Activated T-helper 1 cell treated with anti-CD3 and anti-CD28 coated beads, Interleukin-12 subunit alpha, Interleukin-12 subunit beta, Interleukin-2, Interleukin-4 antibody, amounts not matched to agents 30 ng/mL and 10 ng/mL and 1 ng/mL, durations not matched to agents 14 hours and 24 hours and 36 hours (primary cell): ENCODE measurements at regions not wholly inside any gene's neighbourhood (a gene's known extent, or its start where the extent isn't known, plus 50 kb on each side); places are given as distances from the start of the nearest gene placed in this dataset.
A peak's percentile ranks its signal among the peaks of the same experiment; 100 is the strongest.

Experiments used
- DNase-seq: peaks from one replicate; pipeline ENCODE4 v3.0.0; 2021; ENCODE audit warnings: low spot score
- H3K27ac Mint-ChIP-seq: one replicate; pipeline ENCODE4 v1.8.0; 2021; ENCODE audit warnings: mild to moderate bottlenecking, mixed read lengths
- H3K27me3 Mint-ChIP-seq: one replicate; pipeline ENCODE4 v1.8.0; 2022; ENCODE audit warnings: mild to moderate bottlenecking, moderate library complexity, mixed read lengths; ENCODE audit not compliant: insufficient read depth
- H3K36me3 Mint-ChIP-seq: one replicate; pipeline ENCODE4 v1.8.0; 2021; ENCODE audit warnings: low read depth, mixed read lengths
- H3K4me1 Mint-ChIP-seq: one replicate; pipeline ENCODE4 v1.8.0; 2021; ENCODE audit warnings: low read depth, mixed read lengths
- H3K4me3 Mint-ChIP-seq: one replicate; pipeline ENCODE4 v1.8.0; 2021; ENCODE audit warnings: mild to moderate bottlenecking, moderate library complexity, mixed read lengths
- H3K9me3 Mint-ChIP-seq: one replicate; pipeline ENCODE4 v1.8.0; 2021; ENCODE audit warnings: mixed read lengths
- intact Hi-C: fragments of 100-400 bp; cut with micrococcal nuclease; formaldehyde crosslinking; loops from one replicate; pipeline ENCODE4 v1.15.1; 2024

- Mint-ChIP-seq H3K9me3 (no peaks in the 10 kb centered on the region), H3K4me3 (no peak overlapping the region), H3K36me3 (no peaks in the 10 kb centered on the region), H3K27ac (peak overlapping the region; percentile 53), H3K27me3 (peaks cover 6% of the 10 kb centered on the region), H3K4me1 (peaks cover 14% of the 10 kb centered on the region)
- intact Hi-C loops = no loop called here
- DNase-seq = no peak
These were observed 191.4 kb downstream of the KITLG start for GRCh38 chr12:88388566-88389540.

- no peak overlapping the region for H3K27ac Mint-ChIP-seq
- no peak overlapping the region for H3K4me3 Mint-ChIP-seq
- no peaks in the 10 kb centered on the region for H3K36me3 Mint-ChIP-seq
- intact Hi-C loops = loop anchor here (1.0 to 2.0 kb wide), 5 partner anchors 92 to 356 kb away; partner anchors contain the start of genes CEP290 and TMTC3
- no peaks in the 10 kb centered on the region for H3K9me3 Mint-ChIP-seq
- no peak for DNase-seq
- H3K27me3 Mint-ChIP-seq = peaks cover 6% of the 10 kb centered on the region
- H3K4me1 Mint-ChIP-seq = peaks cover 14% of the 10 kb centered on the region
These were observed 189.5 kb downstream of the KITLG start for GRCh38 chr12:88390811-88391210.

GRCh38 chr12:88391556-88391955, 188.7 kb downstream of the KITLG start:
- no peak for DNase-seq
- peak overlapping the region; percentile 38 for H3K27ac Mint-ChIP-seq
- H3K4me1 Mint-ChIP-seq = peaks cover 14% of the 10 kb centered on the region
- H3K36me3 Mint-ChIP-seq = no peaks in the 10 kb centered on the region
- H3K27me3 Mint-ChIP-seq = peaks cover 6% of the 10 kb centered on the region
- H3K9me3 Mint-ChIP-seq = no peaks in the 10 kb centered on the region
- intact Hi-C loops = loop anchor here (1.0 to 2.0 kb wide), 5 partner anchors 92 to 356 kb away; partner anchors contain the start of genes CEP290 and TMTC3
- H3K4me3 Mint-ChIP-seq = no peak overlapping the region

DNA sequence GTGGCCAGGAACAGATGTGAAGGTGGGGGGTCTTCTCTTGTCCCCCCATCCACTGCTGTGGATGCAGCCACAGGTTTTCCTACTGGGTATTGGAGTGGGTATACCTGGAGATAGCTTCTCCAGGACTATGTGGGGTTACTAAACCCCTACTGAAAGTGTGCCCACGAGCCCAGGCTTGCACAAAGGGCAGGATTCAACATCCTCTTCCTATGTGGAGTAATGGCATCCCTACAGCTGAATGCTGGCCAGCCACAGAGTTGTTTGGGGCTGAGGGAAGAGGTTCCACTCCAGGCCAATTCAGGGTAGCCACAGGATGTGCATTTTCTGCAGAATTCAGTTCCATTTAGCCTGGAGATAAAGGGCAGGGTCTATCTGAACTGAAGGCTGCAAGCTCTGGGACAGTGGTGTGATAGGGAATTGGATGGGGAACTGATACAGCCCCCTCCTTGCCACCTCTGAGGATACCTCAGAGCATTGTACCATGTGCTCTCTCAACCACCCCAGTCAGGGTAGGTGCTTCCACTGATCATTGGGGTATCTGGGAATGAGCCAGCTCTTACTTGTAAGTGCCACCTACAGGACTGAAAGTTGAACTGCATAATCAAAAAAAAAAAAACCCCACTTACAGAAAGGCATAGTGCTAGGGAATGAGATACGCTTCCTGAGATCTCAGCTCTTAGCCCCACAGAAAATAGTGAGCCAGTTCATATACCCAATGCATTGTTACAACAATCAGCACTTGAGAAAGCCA, 187.1 kb downstream of the KITLG start:
- Mint-ChIP-seq H3K27ac (no peak overlapping the region), H3K4me3 (no peak overlapping the region), H3K9me3 (no peaks in the 10 kb centered on the region), H3K27me3 (peaks cover 6% of the 10 kb centered on the region), H3K4me1 (peaks cover 14% of the 10 kb centered on the region), H3K36me3 (no peaks in the 10 kb centered on the region)
- intact Hi-C loops = loop anchor here (1.0 kb wide), 1 partner anchor 282 kb away; no protein-coding TSS in a partner anchor
- DNase-seq = no peak

GRCh38 chr12:88398031-88398430, 182.2 kb downstream of the KITLG start:
- no peak overlapping the region for H3K27ac Mint-ChIP-seq
- H3K27me3 Mint-ChIP-seq = no peaks in the 10 kb centered on the region
- H3K4me3 Mint-ChIP-seq = no peak overlapping the region
- H3K4me1 Mint-ChIP-seq = no peaks in the 10 kb centered on the region
- no peaks in the 10 kb centered on the region for H3K36me3 Mint-ChIP-seq
- H3K9me3 Mint-ChIP-seq = no peaks in the 10 kb centered on the region
- intact Hi-C loops = no loop called here
- no peak for DNase-seq

DNA sequence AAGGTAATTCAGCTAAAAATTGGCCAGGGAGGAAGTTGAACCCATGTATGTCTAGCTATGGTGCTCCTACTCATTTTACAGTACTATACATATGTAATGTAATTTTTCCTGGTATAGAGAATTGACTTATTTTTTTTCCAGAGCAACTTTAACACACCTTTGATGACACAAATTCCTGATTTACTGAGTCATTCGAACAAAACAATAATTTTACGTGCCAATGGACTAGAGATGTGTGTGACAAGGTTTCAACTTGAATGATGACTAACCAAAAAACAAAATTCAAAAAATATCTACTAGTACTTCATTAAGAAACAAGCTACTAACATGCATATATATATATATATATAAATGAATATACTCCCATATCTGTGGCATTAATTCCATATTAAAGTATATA, 180.5 kb downstream of the KITLG start:
- Mint-ChIP-seq H3K27me3 (no peaks in the 10 kb centered on the region), H3K27ac (no peak overlapping the region), H3K36me3 (no peaks in the 10 kb centered on the region), H3K4me3 (no peak overlapping the region), H3K4me1 (no peaks in the 10 kb centered on the region), H3K9me3 (no peaks in the 10 kb centered on the region)
- intact Hi-C loops = no loop called here
- no peak for DNase-seq

DNA sequence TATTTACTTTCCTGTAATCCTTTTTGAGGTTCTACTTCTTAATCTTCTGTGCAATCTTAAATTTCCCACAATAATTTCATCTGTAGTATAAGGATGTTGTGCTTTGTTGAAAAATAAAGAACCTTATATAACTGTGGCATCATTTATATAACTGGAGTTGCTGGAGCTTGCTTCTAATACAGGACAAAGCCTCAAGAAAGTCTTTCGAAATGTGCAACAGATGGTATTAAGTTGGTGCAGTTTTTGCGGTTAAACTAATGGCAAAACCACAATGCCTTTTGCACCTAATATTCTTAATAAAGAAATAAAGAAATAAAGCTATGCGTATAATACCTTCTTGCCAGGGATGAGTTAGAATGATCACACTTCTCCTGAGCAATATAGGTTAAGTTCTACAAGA, 180.0 kb downstream of the KITLG start:
- Mint-ChIP-seq H3K4me1 (no peaks in the 10 kb centered on the region), H3K27me3 (no peaks in the 10 kb centered on the region), H3K9me3 (no peaks in the 10 kb centered on the region), H3K36me3 (no peaks in the 10 kb centered on the region), H3K27ac (no peak overlapping the region), H3K4me3 (no peak overlapping the region)
- no peak for DNase-seq
- intact Hi-C loops = no loop called here

DNA sequence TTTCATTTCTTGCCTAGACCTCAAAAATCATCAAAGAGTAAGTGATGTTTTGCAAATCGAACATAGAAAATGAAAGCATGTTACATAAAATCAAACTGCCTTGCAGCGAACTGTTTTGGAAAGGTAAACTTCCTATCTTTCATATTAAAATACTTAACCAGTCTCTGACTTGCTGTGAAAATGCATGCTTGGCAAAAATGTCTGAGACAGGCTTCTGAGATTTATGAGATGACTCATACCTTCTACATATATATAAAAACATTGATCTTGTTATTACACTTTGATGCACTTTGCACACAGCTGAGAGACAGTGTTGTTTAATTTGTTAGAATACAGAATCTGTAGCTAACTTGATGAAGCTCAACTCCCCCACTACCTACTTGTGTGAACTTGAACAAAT, 179.1 kb downstream of the KITLG start:
- H3K4me1 Mint-ChIP-seq = no peaks in the 10 kb centered on the region
- H3K9me3 Mint-ChIP-seq = no peaks in the 10 kb centered on the region
- no peak for DNase-seq
- intact Hi-C loops = no loop called here
- no peaks in the 10 kb centered on the region for H3K36me3 Mint-ChIP-seq
- H3K4me3 Mint-ChIP-seq = no peak overlapping the region
- no peak overlapping the region for H3K27ac Mint-ChIP-seq
- H3K27me3 Mint-ChIP-seq = no peaks in the 10 kb centered on the region

- Mint-ChIP-seq H3K36me3 (no peaks in the 10 kb centered on the region), H3K4me1 (no peaks in the 10 kb centered on the region), H3K27ac (no peak overlapping the region), H3K27me3 (no peaks in the 10 kb centered on the region), H3K9me3 (no peaks in the 10 kb centered on the region), H3K4me3 (no peak overlapping the region)
- intact Hi-C loops = no loop called here
- no peak for DNase-seq
These were observed 173.4 kb downstream of the KITLG start for GRCh38 chr12:88406905-88407304.

DNA sequence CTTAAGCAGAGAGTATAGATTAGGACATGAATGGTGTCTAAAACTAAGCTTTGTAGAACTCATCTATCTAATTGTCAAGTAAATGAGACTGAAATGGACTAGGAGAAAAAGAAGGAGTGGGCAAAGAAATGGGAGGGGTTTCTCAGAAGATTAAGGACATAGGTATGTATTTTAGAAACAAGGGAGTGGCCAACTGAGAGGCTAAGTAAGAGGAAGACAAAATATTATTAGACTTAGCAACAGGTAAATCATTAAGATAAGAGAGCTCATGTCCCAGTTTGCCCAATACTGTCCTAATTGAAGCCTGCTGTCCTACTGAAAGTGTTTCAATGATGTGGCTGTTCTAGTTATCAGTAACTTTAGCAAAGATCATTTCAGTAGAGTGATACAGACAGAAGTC, 171.4 kb downstream of the KITLG start:
- H3K4me1 Mint-ChIP-seq = no peaks in the 10 kb centered on the region
- intact Hi-C loops = no loop called here
- DNase-seq = no peak
- no peak overlapping the region for H3K4me3 Mint-ChIP-seq
- no peak overlapping the region for H3K27ac Mint-ChIP-seq
- no peaks in the 10 kb centered on the region for H3K9me3 Mint-ChIP-seq
- no peaks in the 10 kb centered on the region for H3K36me3 Mint-ChIP-seq
- no peaks in the 10 kb centered on the region for H3K27me3 Mint-ChIP-seq

DNA sequence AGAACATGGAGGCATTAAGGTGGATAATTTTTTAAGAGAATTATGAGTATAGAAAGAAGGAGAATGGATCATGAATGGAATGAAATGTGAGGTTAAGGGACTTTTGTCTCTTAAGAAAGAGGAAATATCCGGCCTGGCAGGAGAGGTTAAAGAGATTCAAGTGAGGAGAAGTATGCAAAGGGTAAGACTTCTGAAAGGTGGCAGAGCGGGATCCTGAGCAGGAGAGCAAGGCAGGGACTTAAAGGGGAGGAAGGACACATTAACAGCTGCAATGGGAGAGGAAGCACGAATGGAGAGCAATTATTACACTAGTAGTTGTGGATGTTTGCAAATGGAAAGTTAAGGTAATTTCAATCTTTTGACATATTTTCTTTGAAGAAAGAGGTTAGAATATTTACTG, 171.0 kb downstream of the KITLG start:
- intact Hi-C loops = no loop called here
- Mint-ChIP-seq H3K4me1 (no peaks in the 10 kb centered on the region), H3K27ac (no peak overlapping the region), H3K27me3 (no peaks in the 10 kb centered on the region), H3K36me3 (no peaks in the 10 kb centered on the region), H3K9me3 (no peaks in the 10 kb centered on the region), H3K4me3 (no peak overlapping the region)
- no peak for DNase-seq

DNA sequence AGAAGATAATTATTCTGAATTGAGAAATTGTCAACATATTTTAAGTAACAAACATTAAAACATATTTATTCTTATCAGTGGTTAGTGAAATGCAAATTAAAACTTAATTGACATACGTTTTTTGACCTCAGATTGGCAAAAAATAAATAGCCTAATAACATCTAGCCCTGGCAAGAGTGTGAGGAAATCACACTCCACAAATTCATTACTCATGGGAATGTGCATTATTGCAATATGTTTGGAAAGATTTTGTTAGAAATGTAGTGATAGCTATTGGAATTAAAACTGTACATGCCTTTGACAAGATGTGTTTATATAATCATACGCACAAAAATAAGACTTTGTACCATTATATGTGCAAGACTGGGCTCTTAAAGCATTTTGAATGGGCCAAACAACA, 168.6 kb downstream of the KITLG start:
- Mint-ChIP-seq H3K4me1 (no peaks in the 10 kb centered on the region), H3K9me3 (no peaks in the 10 kb centered on the region), H3K27ac (no peak overlapping the region), H3K27me3 (no peaks in the 10 kb centered on the region), H3K36me3 (no peaks in the 10 kb centered on the region), H3K4me3 (no peak overlapping the region)
- DNase-seq = no peak
- intact Hi-C loops = no loop called here

DNA sequence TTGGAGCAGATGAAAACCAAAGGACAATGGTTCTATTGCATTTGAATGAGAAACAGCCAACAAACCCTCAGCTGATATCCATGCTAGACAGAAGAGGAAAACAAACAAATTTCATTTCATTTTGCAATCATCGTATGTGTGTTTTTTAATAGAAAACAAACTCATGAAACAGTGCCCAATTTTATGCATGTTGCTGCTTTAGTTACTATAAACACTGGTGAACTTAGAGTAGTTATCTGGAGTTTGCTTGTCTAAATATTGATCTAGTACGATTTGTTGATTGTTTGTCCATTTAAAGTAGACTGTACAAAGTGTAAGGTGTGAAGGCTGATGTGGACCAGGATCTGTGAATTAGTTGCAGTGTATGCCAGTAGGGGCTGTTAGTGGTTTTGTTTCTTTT, 166.6 kb downstream of the KITLG start:
- Mint-ChIP-seq H3K4me1 (no peaks in the 10 kb centered on the region), H3K27me3 (no peaks in the 10 kb centered on the region), H3K9me3 (no peaks in the 10 kb centered on the region), H3K4me3 (no peak overlapping the region), H3K27ac (no peak overlapping the region), H3K36me3 (no peaks in the 10 kb centered on the region)
- intact Hi-C loops = no loop called here
- no peak for DNase-seq
